Effector CD8-positive, alpha-beta T cell (primary cell): ENCODE measurements at regions not wholly inside any gene's neighbourhood (a gene's known extent, or its start where the extent isn't known, plus 50 kb on each side); places are given as distances from the start of the nearest gene placed in this dataset.
A peak's percentile ranks its signal among the peaks of the same experiment; 100 is the strongest.
"Not testable (repeated sequence)": the region's sequence is repeated elsewhere in the genome, so short reads cannot be mapped to it uniquely, and the experiment has no call there.

Experiments
- DNase-seq: peaks from one replicate; lab custom pipeline; 2025; lab: John Stamatoyannopoulos, UW

- no peak for DNase-seq
Measured at GRCh38 chr3:67064105-67064504, 66.0 kb downstream of the KBTBD8 start.

GRCh38 chr3:67067251-67067650, 69.1 kb downstream of the KBTBD8 start:
- DNase-seq, result no peak

GRCh38 chr3:67072640-67073039, 74.5 kb downstream of the KBTBD8 start:
- not testable (repeated sequence) for DNase-seq

- no peak for DNase-seq
Measured at GRCh38 chr3:67073812-67074211, 75.7 kb downstream of the KBTBD8 start.

GRCh38 chr3:67075295-67075694, 77.2 kb downstream of the KBTBD8 start:
- DNase-seq, result no peak

GRCh38 chr3:67076607-67077006, 78.5 kb downstream of the KBTBD8 start:
- DNase-seq, result no peak

- no peak for DNase-seq
Measured at GRCh38 chr3:67077656-67078055, 79.5 kb downstream of the KBTBD8 start.

- DNase-seq, result no peak
Measured at GRCh38 chr3:67082533-67083024, 84.5 kb downstream of the KBTBD8 start.

- no peak for DNase-seq
Measured at GRCh38 chr3:67083277-67083676, 85.2 kb downstream of the KBTBD8 start.

GRCh38 chr3:67087788-67088187, 89.7 kb downstream of the KBTBD8 start:
- DNase-seq, result no peak

GRCh38 chr3:67090474-67090873, 92.4 kb downstream of the KBTBD8 start:
- DNase-seq, result no peak

- DNase-seq, result no peak
Measured at GRCh38 chr3:67093305-67093704, 95.2 kb downstream of the KBTBD8 start.

GRCh38 chr3:67094167-67094566, 96.1 kb downstream of the KBTBD8 start:
- DNase-seq, result no peak

GRCh38 chr3:67094774-67095173, 96.7 kb downstream of the KBTBD8 start:
- DNase-seq, result no peak

GRCh38 chr3:67104388-67104787, 106.3 kb downstream of the KBTBD8 start:
- DNase-seq, result no peak

- DNase-seq, result no peak
Measured at GRCh38 chr3:67106874-67107273, 108.8 kb downstream of the KBTBD8 start.

GRCh38 chr3:67109651-67110204, 111.6 kb downstream of the KBTBD8 start:
- no peak for DNase-seq

GRCh38 chr3:67113802-67114407, 115.8 kb downstream of the KBTBD8 start:
- DNase-seq, result peak; percentile 53

- no peak for DNase-seq
Measured at GRCh38 chr3:67118122-67118521, 120.0 kb downstream of the KBTBD8 start.

- DNase-seq, result no peak
Measured at GRCh38 chr3:67118635-67119034, 120.5 kb downstream of the KBTBD8 start.

- DNase-seq, result no peak
Measured at GRCh38 chr3:67123914-67124313, 125.8 kb downstream of the KBTBD8 start.

GRCh38 chr3:67127254-67127653, 129.1 kb downstream of the KBTBD8 start:
- no peak for DNase-seq

GRCh38 chr3:67142432-67142831, 144.3 kb downstream of the KBTBD8 start:
- DNase-seq, result no peak

GRCh38 chr3:67145738-67146137, 147.6 kb downstream of the KBTBD8 start:
- DNase-seq, result no peak
